B cell (primary cell): ENCODE measurements at regions not wholly inside any gene's neighbourhood (a gene's known extent, or its start where the extent isn't known, plus 50 kb on each side); places are given as distances from the start of the nearest gene placed in this dataset.

Experiments used
- CTCF ChIP-seq: fragments of 200-600 bp; IDR thresholded peaks from one replicate; pipeline ENCODE4 v1.8.0; 2022; ENCODE audit warnings: antibody characterized with exemption, mild to moderate bottlenecking
- EZH2 ChIP-seq: IDR thresholded peaks from 2 replicates; pipeline ENCODE4 v1.6.1; 2012; ENCODE audit warnings: borderline replicate concordance, low read depth, mild to moderate bottlenecking, moderate library complexity, low read length; ENCODE audit not compliant: insufficient read depth, poor library complexity, severe bottlenecking

- TF ChIP-seq CTCF (no peak), EZH2 (no peak)
Measured at GRCh38 chr1:29502225-29502910, 266.0 kb downstream of the PTPRU start.
